ENCODE measurements at regions not wholly inside any gene's neighbourhood (a gene's known extent, or its start where the extent isn't known, plus 50 kb on each side); places are given as distances from the start of the nearest gene placed in this dataset.

GRCh38 chr4:19248023-19248422 is 1003.7 kb upstream of the SLIT2 start:
- H3K36me3 ChIP-seq (replicated peaks in 1 of 2) = no peaks in the 10 kb centered on the region
- no peak overlapping the region for H3K4me3 ChIP-seq
- H3K9me3 ChIP-seq (replicated peaks in 1 of 3) = no peaks in the 10 kb centered on the region
- no peaks in the 10 kb centered on the region for H3K27me3 ChIP-seq
- DNase-seq = no peak
- H3K4me1 ChIP-seq (replicated peaks in 1 of 2) = no peaks in the 10 kb centered on the region
- no peak overlapping the region for H3K27ac ChIP-seq
- TF ChIP-seq POLR2A (IDR thresholded peaks at IDR 0.05) = no peak
- TF ChIP-seq CTCF (IDR thresholded peaks at IDR 0.05) = no peak
- intact Hi-C loops (cut with DNase I) = no loop called here
- WGBS, 4 donors = 70 to 86% (median 77%) methylated on average over 4 of the region's 4 CpGs

GRCh38 chr4:19241895-19242294 is 1009.8 kb upstream of the SLIT2 start:
- WGBS, 4 donors = 70 to 76% (median 72%) methylated on average over 4 of the region's 4 CpGs
- H3K4me1 ChIP-seq (replicated peaks in 1 of 2) = no peaks in the 10 kb centered on the region
- DNase-seq = no peak

GRCh38 chr4:19239565-19239964 is 1012.1 kb upstream of the SLIT2 start:
- Histone ChIP-seq H3K27me3 (no peaks in the 10 kb centered on the region), H3K9me3 (replicated peaks in 1 of 3) (no peaks in the 10 kb centered on the region), H3K36me3 (replicated peaks in 1 of 2) (no peaks in the 10 kb centered on the region), H3K4me3 (no peak overlapping the region), H3K4me1 (replicated peaks in 1 of 2) (no peaks in the 10 kb centered on the region), H3K27ac (no peak overlapping the region)
- no peak for DNase-seq
- TF ChIP-seq POLR2A (IDR thresholded peaks at IDR 0.05) = no peak
- TF ChIP-seq CTCF (IDR thresholded peaks at IDR 0.05) = no peak
- 71 to 82% (median 73%) methylated on average over 2 of the region's 2 CpGs for WGBS, 4 donors
- intact Hi-C loops (cut with DNase I) = no loop called here

More at GRCh38 chr4:19241895-19242294, 1009.8 kb upstream of the SLIT2 start:
- H3K27me3 ChIP-seq = no peaks in the 10 kb centered on the region
- H3K9me3 ChIP-seq (replicated peaks in 1 of 3) = no peaks in the 10 kb centered on the region
- intact Hi-C loops (cut with DNase I) = no loop called here
- H3K4me3 ChIP-seq = no peak overlapping the region
- no peak for TF ChIP-seq CTCF (IDR thresholded peaks at IDR 0.05)
- TF ChIP-seq POLR2A (IDR thresholded peaks at IDR 0.05) = no peak
- no peaks in the 10 kb centered on the region for H3K36me3 ChIP-seq (replicated peaks in 1 of 2)
- no peak overlapping the region for H3K27ac ChIP-seq

GRCh38 chr4:19236473-19236872 is 1015.2 kb upstream of the SLIT2 start:
- Histone ChIP-seq H3K4me3 (no peak overlapping the region), H3K9me3 (replicated peaks in 1 of 3) (no peaks in the 10 kb centered on the region), H3K4me1 (replicated peaks in 1 of 2) (no peaks in the 10 kb centered on the region), H3K27me3 (no peaks in the 10 kb centered on the region), H3K27ac (no peak overlapping the region), H3K36me3 (replicated peaks in 1 of 2) (no peaks in the 10 kb centered on the region)
- 65 to 73% (median 69%) methylated on average over 2 of the region's 2 CpGs for WGBS, 4 donors
- no peak for TF ChIP-seq POLR2A (IDR thresholded peaks at IDR 0.05)
- no peak for TF ChIP-seq CTCF (IDR thresholded peaks at IDR 0.05)
- no peak for DNase-seq
- intact Hi-C loops (cut with DNase I) = no loop called here

Data from adrenal gland (tissue), 9 donors.